HG02973 (cell line): ENCODE measurements at regions not wholly inside any gene's neighbourhood (a gene's known extent, or its start where the extent isn't known, plus 50 kb on each side); places are given as distances from the start of the nearest gene placed in this dataset.
"Not testable (repeated sequence)": the region's sequence is repeated elsewhere in the genome, so short reads cannot be mapped to it uniquely, and the experiment has no call there.

Experiments used
- ATAC-seq: cut with Tn5 transposase; IDR thresholded peaks from one replicate; pipeline ENCODE4 v1.9.1; 2021; ENCODE audit warnings: moderate library complexity; ENCODE audit not compliant: unreplicated experiment

DNA sequence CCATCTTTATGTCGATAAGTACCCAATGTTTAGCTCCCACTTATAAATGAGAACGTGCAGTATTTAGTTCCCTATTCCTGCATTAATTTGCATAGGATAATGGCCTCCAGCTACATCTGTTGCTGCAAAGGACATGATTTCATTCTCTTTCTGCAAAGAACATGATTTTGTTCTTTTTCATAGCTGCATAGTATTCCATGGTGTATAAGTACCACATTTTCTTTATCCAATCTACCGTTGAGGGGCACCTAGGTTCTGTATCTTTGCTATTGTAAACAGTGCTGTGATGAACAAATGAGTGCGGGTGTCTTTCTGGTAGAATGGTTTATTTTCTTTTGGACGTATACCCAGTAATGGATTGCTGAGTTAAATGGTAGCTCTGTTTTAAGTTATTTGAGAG, 63.0 kb downstream of the HLX start:
- no peak for ATAC-seq

DNA sequence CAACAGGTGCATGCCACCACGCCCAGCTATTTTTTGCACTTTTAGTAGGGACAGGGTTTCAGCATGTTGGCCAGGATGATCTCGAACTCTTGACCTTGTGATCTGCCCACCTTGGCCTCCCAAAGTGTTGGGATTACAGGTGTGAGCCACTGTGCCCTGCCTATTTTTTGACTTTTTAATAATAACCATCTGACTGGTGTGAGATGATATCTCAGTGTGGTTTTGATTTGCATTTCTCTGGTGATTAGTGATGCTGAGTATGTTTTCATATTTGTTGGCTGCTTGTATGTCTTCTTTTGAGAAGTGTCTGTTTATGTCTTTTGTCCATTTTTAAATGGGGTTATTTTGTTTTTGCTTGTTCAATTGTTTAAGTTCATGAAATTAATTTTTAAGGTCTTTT, 63.7 kb downstream of the HLX start:
- not testable (repeated sequence) for ATAC-seq

DNA sequence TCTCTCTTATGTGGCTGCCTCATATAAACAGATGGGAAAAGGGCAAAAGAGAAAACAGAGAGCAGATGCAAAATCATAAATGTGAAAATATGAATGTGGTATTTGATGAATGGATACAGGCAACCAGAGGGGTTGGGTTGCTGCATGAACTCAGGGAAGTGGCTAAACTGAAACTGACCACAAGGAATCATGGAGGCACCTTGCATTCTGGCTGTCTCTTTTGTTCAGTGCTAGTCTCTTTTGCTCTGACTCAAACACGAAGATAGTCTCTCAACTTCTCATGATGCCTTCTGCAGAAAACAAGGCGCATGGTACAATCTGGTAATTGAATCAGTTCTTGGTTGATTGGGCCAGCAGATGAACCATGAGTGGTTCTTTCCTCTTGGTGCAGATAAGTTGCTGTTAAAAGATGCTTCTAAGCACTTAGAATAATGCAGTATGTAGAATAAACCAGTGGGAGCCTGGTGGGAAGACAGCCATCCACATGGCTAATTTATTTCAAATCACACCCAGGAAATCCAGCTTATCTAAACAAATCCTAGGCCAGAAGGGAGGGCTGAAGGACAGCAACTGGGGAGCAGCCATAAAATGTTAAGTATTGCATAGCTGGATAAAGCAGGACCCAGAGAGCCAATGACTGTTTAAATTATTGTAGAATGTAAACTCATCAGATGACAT, 64.2 kb downstream of the HLX start:
- ATAC-seq = no peak

DNA sequence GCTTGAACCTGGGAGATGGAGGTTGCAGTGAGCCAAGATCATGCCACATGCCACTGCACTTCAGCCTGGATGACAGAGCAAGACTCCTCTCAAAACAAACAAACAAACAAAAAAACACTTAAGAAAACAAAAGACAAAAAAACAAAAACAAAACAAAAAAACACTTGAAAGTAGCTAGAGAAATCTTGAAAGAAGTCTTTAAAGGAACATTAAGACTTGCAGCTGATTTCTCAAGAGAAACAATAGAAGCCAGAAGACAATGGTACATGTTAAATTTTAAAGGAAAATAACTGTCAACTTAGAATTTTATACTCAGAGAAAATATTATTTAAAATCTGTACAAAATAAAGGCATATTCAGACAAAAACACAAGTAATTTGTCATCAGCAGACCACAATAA, 71.3 kb downstream of the HLX start:
- no peak for ATAC-seq

DNA sequence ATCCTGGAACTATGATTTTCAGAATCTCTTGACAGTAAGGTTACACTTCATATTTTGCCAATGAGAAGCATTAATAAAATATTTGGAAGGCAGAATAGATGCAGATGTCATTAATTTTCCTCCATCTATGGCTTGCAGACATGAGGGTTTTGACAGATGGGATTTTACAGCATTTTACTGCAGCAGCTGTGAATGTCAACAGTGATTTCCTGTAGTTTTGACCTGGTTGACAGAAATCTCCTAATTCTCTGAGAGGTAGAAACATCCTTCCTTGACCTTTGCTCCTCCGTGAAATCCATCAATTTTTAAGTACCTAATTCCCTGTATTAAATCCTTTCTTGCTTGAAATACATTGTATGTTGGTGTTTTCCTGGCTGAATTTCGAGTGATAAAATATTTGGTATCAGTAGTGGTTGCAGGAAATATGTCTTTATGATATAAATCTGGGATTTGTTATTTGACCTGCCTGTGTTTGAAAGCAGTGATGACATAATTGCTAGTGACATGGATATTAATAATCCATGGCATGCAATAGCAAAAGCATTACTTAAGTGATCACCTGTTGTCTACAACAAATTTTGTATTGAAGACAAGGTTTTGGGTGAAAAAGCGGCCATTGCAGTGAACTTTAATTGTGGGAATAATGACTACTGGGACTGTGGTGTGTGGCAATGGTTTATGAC, 73.9 kb downstream of the HLX start:
- ATAC-seq = no peak

DNA sequence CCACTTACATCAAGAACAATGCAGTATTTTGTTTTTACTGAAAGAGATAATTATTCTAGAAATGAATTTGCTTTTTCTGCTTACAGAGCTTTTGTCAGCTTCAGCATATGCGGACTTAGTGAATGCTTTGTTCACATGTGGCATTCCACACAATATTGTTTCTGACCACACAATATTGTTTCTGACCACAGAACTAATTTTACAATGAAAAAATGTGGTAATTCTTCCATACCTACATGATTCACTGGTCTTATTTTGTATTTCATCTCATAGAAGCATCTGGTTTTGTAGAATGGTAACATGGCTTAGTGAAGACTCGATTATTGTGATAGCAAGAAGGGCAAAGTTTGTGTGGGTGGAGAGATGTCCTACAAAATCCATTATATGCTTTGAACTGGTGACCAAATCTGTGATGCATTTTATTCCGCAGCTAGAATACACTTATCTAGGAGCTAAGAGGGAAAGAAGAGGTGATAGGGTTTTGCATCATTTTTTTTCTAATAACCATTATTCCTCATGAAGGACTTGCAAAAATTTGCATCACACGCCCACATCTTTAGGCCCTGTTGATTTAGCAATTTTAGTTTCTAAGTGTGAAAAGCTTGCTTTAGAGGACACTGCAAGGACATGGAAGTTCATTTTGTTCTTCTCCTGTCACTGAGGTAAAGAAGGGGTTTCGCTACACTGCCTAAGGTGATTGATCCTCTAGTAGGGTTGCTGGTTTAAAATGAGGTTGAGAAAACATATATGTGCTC, 75.3 kb downstream of the HLX start:
- ATAC-seq = no peak

DNA sequence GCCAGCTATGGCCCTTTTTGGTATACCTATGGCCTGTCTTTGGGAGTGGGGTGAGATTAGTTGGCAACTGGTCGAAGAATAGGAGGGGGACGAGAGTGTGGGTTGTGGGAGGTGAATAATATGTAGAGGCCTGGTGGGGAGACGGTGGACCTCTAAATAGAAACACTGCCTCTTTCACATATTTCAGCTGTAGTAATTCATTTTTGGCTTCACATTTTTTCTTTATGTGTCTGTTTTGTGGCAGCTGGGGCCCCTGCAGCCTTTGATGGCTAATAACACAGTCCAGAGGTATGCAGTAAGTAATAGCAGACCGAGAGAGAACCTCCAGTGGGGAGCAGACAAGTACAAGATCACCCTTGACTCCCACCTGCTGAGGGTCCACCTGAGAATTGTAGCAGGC, 75.9 kb downstream of the HLX start:
- no peak for ATAC-seq

DNA sequence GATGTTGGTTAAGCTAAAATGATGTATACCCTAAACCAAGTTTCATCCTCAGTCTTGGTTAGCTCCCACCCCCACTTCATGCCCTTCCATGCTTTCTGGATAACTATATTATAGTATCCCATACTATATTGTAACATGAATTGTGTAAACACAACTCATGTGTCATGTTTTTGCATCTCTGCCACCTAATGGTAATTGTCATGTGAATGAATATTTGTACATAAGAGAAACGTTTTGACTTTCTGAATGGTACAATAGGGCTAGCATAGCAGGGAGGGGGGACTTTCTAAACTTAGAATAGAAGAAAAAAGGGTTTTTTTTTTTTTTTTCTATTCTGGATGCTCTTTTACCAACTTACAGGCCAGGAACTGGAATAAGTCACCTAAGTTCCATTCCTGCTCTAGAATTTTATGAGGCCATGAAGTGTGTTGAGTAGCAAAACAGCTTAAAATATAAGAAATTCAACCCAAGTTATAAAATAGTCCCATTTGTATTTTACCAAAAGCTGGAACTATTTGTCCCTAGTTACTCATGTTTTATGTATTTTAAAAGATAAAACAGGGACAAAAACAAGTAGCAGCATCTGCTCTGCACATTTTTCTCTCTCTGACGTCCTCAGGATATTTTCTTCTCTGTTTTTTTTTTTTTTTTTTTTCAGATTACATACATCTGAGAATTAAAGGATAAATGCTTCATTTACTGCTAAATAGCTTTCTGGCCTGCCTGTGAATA, 77.4 kb downstream of the HLX start:
- ATAC-seq = no peak

DNA sequence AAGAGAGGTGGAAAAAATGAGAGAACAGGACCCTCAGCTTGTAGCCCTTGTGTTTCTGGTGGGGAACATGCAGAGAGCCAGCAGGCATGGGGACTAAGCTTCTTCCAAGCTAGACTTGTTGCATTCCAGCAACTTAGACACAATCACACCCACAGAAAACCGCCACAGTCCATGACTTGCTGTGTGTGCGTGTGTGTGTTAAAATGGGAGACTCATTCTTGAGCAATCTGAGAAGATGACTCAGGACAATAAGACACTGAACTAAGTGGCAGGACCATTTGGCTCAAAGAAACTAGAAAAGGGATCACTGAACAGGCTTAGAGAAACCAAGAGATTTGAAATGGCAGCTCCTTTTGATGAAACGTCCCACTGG, 78.0 kb downstream of the HLX start:
- no peak for ATAC-seq

DNA sequence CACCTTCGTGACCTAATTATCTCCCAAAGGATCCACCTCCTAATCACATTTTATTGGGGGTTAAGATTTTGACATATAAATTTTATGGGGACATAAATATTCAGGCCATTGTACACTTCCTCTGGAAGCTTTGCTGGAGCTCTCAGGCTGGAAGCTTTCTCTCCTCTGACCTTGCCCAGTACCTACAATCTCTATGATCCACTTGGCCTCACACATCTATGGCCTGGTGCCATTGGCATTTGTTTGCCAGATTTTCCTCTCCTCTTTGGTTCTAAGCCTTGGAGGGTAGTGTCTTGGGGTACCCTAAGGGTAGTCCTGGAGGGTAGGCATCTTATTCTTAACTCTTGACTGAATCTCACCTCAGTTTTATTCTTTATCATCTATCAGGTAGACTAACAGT, 79.0 kb downstream of the HLX start:
- ATAC-seq = no peak

DNA sequence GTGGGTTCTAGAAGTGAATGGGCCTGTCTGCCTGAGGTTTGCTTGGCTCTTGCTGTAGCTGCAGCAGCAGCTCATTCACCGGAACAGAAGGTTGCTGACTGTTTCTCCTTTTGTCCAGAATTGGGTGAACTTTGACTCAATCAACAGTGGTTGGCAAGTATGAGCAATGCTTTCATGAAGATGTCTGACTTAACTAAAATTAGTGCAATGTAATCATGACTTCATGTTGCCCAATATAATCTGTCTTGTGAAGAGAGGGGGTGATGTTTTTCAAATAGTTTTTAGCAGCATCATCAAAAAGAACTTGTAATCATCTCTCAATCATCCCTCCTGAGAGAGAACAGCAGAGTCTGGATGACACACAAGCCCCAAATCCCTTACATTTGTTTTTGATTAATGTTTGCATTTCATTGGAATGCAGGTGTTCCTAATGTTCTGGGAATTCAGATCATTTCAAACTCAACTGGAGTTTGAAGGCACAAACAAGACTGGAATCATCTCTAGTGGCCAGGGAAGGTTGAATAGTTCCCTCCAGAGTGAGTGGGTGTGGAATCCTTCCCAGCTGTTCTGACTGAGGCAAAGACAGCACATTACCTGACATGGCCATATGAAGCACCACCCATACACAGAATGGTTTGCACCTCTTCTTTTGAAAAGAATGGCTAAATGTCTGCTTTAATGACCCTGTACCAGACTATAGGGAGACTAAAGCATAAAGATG, 82.9 kb downstream of the HLX start:
- ATAC-seq = no peak

DNA sequence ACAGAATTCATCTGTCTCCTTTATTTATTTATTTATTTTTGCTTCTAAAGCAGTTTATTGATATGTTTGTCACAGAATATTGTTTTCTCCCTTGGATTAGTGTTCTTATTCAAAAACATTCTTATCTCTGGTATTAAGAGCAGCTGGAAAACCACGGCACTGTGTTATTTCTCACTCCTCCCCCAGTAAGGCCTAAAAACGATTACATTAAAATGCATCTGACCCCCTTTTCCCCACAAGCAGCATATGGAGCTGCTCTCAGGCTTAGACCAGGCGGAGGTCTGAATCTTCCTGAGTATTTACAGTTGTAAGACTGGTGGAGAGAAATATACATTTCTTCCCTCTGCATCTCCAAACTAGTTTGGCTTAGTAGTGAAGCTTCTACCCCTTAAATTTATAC, 86.8 kb downstream of the HLX start:
- no peak for ATAC-seq

DNA sequence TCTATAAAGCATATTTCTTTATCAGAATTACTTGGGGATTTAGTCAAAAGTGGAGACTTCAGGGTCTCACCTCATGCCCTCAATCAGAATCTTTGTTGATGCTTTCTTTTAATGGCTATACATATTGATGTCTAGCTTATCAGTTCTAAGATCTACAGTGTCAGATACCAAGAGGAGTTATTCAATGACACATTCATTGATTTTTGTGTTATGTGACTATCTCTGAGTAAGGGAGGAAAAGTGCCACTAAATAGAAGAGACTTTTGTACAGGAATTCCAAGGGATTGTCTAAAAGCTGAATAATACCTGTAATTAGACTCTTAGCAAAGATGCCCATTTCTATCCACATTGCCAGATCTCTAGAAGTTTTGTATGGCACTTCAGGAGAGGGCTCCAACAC, 87.2 kb downstream of the HLX start:
- ATAC-seq = no peak

DNA sequence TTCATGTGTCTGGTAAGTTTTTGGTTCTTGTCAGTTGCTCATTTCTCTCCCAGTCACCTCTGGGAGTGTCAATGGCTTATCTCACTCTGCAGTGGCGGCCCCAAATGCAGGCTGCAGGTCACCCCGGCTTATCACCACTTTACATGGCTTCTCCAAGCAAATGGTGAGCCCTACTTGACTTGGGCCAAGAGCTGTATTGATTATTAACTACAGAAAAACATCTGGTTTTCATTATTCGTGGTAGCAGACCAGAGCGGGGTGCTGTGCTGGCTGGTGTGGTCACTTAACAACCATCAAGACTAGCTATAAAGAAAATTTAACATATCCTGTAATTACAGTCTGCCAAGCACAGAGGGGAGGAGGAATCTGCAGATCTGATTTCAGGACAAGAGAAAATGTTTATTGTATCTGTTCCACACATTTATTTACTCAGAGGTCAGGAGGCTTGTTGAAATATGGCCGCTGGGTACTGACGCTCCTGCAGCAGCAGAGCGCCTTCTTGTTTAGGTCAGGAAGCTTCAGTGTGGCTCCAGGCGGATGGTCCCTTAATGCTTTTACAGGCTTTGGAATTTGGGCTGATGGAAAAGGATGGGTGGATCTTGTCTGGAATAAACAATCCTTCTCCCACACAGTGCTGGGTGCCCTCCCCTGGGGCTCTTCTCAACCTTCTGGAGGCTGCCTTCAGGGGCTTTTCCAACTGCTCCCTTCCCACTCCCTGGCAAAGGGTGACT, 87.8 kb downstream of the HLX start:
- ATAC-seq = no peak

DNA sequence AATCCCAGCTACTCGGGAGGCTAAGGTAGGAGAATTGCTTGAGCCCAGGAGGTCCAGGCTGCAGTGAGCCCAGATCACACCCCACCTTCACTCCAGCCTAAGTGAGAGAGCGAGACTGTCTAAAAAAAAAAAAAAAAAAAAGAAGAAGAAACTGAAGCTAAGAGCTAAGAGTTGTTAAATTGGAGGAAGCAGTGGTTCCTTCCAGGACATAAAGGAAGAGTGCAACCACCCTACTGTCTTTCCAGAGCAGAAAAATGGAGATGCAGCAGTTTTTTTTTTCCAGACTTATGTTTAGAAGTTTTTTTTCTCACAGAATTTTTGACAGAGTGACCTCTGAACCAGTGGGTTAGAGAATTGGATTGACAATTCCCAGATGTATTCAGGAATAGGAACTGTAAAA, 88.7 kb downstream of the HLX start:
- no peak for ATAC-seq

DNA sequence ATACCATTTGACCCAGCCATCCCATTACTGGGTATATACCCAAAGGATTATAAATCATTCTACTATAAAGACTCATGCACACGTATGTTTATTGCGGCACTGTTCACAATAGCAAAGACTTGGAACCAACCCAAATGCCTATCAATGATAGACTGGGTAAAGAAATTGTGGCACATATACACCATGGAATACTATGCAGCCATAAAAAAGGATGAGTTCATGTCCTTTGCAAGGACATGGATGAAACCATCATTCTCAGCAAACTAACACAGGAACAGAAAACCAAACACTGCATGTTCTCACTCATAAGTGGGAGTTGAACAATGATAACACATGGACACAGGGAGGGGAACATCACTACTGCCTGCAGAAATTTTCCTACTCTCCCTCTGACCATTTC, 90.0 kb downstream of the HLX start:
- ATAC-seq = not testable (repeated sequence)

DNA sequence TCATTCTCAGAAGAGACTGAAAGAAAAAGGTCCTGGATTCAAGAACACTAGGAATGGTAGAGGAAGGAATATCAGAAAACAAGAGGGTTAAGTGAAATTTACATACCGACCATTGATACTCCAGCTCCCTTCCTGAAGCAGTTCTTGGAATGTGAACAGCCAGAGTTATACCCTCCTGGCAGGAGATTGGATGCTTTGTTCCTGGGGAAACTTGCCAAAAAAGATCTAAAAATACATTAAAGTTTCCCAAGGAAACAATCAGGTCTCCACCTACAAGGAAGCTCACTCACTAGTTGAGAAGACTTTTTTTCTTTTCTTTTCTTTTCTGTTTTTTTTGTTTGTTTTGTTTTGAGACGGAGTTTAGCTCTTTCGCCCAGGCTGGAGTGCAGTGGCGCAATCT, 91.1 kb downstream of the HLX start:
- ATAC-seq = no peak

DNA sequence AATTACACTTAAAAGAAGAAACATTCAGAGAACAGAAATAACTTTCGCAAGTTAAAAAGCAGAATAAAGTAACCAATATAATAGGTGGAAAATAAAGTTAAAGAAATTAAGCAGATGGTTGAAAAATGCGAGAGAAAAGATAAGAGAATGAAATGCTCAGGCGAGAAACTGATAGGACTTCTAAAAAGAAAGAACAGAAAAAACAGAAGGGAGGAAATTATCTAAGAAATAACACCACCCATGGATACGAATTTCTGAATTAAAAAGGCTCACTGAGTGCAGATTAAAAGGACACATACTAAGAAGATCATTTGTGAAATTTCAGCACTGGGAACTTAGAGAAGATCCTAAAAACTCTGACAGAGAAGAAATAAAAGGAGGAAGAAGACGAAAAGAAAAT, 92.0 kb downstream of the HLX start:
- no peak for ATAC-seq

DNA sequence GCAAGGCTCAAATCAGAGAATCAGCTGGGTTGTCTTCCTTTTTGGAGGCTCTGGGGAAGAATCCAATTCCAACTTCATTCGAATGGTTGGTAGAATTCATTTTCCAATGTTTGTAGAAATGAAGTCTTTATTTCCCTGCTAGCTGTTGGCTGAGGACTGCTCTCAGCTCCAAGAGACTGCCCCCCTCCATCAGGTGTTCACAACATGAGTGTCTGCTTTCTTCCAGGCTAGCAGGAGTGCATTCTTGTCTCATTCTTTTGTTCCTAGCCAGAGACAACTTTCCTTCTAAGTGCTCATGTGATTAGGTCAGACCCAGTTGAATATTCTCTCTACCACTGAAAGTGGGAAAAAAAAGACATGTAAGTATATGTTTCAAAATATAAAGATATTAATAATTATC, 95.2 kb downstream of the HLX start:
- ATAC-seq = no peak

DNA sequence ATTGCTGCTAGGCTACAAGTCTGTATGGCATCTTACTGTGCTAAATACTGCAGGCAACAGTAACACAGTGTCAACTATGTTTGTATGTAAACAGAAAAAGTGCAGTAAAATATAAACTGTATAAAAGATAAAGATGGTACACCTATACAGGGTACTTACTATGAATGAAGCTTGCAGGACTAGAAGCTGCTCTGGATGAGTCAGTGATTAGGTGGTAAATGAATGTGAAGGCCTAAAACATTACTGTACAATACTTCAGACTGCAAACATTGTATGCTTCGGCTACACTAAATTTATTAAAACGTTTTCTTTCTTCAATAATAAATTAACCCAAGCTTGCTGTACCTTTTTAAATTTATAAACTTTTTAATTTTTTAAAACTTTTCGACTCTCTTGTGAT, 97.1 kb downstream of the HLX start:
- ATAC-seq = no peak
